ENCODE measurements at regions not wholly inside any gene's neighbourhood (a gene's known extent, or its start where the extent isn't known, plus 50 kb on each side); places are given as distances from the start of the nearest gene placed in this dataset.

GRCh38 chr10:130809761-130810515, 501.6 kb downstream of the TCERG1L start:
- no peak for DNase-seq

GRCh38 chr10:130810856-130811255, 500.7 kb downstream of the TCERG1L start:
- no peak for DNase-seq

DNA sequence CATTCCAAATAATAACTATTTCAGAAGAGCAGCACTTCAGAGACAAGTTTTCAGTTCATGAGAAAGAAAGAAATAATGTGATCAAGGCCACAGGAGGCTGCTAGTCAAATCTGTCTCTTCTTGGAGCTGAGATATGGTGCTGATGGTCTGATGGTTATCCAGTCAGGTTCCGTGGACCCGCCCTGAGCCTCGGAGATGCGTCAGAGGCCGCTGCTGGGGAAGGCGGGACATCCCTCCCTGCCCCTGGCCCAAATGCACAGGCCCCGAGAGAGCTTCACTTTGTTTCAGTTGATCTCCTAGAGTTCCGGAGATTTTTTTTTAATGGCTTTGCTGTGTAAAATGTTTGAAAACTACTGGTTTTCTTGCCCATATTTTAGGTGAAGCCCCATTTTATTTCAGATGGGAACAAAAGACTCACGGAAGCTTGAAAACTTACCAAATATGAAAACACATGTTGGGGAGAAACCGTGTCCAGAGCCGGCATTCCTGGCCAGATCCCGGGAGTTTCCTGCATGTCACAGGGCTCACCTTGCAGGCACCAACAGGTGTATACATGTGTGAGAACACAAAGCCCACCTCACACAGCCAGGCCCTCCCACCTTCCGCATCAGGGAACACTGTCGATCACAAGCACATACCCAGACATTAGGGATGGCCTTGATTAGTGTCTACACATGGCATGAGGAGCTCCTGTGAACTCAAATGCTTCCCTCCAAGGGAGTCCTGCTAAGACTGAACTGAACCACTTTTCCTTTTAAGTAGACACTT, 499.0 kb downstream of the TCERG1L start:
- no peak for DNase-seq

GRCh38 chr10:130814610-130815009, 496.9 kb downstream of the TCERG1L start:
- DNase-seq, result no peak

GRCh38 chr10:130816116-130816901, 495.2 kb downstream of the TCERG1L start:
- no peak for DNase-seq

GRCh38 chr10:130817046-130817624, 494.4 kb downstream of the TCERG1L start:
- no peak for DNase-seq

DNA sequence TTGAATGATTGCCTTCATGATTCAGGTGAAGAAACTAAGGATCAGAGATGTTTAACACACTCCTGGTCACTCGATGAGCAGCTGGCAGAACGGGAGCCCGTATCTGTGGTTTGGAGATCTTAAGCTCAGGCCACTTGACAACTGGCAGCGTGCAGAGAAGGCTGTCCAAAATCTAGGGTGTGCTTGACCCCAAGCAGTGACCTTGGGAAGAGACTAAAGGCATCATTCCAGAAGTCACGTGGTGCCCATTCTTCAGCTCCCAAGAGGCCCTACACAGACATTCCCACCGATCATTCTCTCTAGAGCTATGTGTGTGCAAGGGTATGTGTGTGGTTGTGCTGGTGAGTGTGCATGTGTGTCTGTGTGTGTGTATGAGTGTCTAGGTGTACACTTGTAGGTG, 493.8 kb downstream of the TCERG1L start:
- DNase-seq, result no peak

DNA sequence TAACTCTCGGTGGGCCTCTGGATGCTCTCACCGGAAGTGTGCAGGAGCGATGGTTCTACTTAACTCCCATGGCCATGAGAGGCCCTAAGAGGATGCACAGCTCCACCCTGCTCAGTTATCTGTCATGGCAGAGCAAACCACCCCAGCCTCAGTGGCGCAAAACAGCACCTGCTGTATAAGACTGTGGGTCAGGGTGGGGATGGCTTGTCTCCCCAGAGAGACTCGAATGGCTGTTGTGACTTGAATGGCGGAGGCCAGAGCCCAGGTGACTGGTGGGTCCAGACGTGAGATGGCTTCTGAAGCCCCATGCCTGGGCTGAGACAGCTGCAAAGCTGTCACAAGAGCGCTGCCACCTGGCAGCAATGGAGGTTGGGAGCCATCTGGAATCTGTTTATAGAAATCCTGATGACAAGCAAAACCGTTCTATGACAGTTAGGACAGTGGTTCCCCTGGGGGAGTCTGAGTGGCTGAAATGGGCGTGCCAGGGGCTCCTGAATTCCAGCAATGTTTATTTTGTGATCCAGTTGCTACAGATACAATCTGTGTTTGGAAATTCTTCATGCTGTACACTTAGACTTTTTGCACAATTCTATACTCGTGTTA, 490.5 kb downstream of the TCERG1L start:
- DNase-seq, result no peak

DNA sequence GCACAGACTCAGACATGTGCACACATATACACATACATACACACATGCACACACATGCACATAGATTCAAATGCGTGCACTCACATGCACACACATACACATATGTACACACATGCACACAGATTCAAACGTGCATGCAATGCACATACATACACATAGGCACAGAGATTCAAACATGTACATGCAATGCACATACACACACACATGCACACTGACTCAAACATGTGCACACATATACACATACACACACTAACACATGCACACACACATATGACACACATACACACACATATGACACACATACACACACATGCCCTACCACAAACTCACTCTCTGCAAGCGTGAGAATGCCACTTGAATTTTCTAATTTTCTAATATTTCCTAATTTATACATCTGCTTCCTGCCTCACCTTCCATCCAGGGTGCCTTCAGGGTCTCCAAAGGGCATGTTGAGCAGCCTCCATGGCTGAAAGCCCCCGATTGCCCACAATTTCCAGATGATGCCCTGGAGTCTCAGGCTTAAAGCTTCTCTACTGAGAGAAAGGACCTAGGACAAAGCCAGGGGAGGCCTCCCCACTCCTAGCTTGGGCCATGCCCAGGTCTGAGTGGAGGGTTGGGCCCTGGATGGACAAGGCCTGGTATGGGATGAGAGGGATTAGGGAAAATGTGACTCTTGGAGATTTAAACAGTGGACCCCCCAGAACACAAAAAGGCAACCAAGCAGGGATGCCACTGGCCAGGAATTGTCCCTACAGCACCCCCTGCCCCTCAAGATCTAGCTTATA, 487.1 kb downstream of the TCERG1L start:
- no peak for DNase-seq

DNA sequence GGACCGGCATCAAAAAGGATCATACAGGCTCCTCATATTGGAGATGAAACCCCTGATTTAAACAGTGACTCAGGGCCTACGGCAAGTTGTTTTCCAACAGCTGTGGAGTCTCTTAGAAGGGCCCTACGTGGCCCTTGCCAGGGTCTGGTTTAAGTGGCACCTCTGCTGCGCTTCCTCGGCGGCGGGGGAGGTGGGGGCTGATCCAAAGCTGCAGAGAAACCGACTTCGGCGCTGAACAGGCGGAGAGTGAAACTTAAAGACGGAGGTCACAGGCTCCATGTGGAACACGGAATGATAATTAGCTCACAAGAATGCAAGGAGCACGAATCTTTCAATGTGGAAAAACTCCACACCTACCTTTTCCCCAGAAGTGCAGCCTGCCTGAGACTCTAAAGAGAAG, 477.9 kb downstream of the TCERG1L start:
- DNase-seq, result no peak

DNA sequence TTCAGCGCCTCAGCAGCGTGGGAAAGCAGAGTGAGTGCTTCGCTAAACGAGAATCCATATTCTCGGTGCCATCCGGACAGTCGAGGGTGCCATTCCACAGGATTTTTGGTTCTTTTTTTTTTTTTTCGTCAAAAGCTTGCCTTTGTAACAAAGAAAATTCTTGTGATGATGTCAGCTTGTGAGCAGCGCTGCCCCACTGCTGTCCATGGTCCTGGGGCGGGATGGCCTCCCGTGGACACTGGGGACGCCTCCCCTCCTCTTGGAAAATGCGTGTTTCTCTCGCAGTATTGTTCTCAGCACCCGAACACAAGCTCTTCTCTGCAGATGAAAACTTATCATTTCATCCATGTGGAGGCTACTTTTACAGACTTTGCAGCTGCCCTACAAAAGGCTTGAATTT, 477.4 kb downstream of the TCERG1L start:
- DNase-seq, result no peak

DNA sequence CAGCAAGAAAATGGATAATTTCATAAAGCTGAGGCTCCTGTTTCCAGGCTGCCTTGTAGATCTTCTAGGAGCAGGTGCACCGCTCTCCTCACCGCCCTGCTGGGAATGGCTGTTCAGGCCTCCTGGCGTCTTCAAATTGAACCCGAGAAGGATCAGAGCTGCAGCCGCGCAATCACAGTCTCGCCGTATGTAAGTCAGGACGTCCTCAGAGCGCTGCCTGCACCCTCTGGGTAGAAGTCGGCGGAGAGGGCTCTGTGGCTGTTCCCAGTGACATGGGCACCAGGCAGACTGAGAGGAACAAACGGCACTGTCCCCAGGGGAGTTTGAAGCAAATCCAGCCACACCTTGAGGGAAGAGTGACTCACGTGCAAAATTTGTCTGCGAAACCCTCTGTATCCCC, 476.9 kb downstream of the TCERG1L start:
- DNase-seq, result no peak

DNA sequence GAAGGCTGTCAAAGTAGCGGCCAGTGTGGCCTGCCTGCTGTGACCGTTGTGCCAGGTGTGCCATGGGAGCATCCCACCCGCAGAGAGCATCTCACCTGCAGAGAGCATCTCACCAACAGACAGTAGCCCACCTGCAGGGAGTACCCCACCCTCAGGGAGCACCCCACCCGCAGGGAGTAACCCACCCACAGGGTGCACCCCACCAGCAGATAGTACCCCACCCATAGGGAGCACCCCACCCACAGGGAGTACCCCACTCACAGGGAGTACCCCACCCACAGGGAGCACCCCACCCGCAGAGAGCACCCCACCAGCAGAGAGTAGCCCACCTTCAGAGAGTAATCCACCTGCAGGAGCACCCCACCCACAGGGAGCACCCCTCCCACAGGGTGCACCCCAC, 476.5 kb downstream of the TCERG1L start:
- no peak for DNase-seq

DNA sequence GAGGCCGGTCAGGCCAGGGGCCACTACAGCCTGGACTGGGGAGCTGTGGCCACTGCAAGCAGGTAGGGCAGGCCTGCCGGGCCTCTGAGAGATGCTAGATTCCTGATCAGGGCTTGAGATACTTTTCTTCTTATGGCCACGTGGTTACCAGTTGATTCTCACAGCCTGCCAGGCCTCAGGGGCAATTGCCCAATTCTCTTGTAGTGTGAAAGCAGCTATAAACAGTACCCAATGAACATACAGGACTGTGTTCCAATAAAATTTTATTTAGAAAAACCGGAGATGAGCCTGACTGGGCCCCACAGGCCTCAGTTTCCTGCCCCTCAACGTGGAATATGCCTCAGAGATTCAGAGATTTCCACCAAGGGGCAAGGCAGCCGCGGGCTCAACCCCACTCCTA, 475.2 kb downstream of the TCERG1L start:
- DNase-seq, result no peak

DNA sequence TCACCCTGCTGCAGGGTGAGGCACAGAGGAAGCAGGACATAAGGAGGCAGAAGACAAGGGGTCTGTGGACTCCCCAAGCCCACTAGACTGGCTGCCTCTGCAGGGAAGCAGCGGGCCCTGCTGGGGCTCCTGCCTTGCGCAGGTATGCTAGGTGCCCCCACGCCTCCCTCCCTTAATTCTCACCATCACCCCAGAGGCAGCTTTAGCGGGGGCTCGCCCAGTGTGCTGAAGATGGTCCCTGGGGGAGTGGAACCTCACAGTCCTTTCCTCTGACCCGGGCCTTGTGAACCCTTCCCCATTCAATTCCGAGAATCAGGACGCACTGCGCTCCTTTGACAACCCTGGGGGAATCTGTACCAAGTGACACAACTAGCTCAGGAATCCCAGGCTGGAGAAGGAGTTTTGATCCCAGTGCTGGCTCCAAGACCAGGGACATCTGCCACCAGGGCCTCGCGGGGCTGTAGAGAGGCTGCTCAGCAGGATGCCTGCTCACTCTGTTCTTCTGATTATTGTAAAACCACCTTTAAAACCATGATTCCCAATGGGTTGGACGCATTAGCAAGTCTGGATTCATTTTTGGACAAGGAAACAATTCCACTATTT, 468.4 kb downstream of the TCERG1L start:
- DNase-seq, result no peak

GRCh38 chr10:130844310-130844709, 467.2 kb downstream of the TCERG1L start:
- DNase-seq, result no peak

DNA sequence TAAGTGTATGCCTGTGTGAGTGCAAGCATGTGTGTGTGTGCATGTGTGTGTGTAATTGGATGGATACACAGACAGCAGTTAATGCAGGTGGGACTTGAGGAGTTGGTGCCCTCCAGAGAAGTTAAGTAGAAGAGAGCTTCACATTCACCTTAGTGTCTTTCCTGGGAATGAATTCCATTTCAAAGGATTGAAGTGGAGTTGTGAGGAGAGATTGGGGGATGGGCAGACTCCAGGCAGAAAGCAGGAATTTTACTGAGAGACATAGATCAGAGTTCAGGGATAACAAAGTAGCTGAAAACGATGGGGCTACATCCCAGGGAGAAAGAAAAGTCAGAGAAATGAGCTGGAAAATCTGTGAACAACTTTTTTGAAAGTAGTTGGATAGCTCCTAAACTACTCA, 464.4 kb downstream of the TCERG1L start:
- no peak for DNase-seq

DNA sequence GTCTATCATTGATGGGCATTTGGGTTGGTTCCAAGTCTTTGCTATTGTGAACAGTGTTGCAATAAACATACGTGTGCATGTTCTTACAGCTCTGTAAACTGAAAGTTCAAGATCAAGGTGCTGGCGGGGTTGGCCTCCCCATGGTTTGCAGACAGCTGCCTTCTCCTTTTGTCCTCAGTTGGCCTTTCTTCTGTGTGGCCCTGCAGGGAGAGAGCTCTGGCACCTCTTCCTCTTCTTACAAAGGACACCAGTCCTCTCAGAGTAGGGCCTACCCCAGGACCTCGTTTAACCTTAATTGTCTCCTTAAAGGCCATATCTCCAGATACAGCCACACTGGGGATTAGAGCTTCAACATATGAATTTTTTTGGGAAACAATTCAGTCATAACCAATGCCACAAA, 462.7 kb downstream of the TCERG1L start:
- no peak for DNase-seq

- no peak for DNase-seq
These were observed 457.4 kb downstream of the TCERG1L start for GRCh38 chr10:130854151-130854550.

DNA sequence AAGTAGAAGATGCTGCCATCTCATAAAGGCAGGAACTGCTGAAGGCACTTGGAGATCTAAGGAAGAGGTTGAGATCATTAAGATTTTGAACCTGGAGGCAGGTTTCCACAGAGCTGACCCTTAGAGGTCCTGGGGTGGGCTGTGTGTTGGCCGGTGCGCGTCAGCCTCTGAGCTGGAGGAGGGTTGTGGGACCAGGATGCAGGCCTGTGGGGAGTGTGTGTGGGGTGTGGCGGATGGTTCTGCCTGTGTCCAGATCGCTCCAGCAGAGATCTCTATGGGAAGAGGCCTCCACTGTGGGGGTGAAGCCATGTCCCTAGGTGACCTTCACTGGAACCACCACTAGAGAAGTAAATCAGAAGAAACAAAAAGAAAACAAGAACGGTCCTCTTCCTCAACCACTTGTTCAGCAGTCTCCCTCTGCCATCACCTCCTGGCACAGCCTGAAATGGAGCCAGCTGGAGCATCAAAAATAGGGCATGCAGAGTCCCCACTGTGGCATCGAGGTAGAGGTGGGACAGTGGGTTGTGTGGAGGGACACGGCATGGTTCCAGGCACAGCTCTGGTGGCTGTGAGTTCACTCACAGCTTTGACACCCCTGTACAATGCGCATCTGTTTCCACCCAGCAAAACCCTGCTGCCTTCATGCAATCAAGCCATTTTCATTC, 453.8 kb downstream of the TCERG1L start:
- DNase-seq, result no peak

- DNase-seq, result no peak
These were observed 452.9 kb downstream of the TCERG1L start for GRCh38 chr10:130858626-130859025.
